ENCODE measurements at regions not wholly inside any gene's neighbourhood (a gene's known extent, or its start where the extent isn't known, plus 50 kb on each side); places are given as distances from the start of the nearest gene placed in this dataset.

DNA sequence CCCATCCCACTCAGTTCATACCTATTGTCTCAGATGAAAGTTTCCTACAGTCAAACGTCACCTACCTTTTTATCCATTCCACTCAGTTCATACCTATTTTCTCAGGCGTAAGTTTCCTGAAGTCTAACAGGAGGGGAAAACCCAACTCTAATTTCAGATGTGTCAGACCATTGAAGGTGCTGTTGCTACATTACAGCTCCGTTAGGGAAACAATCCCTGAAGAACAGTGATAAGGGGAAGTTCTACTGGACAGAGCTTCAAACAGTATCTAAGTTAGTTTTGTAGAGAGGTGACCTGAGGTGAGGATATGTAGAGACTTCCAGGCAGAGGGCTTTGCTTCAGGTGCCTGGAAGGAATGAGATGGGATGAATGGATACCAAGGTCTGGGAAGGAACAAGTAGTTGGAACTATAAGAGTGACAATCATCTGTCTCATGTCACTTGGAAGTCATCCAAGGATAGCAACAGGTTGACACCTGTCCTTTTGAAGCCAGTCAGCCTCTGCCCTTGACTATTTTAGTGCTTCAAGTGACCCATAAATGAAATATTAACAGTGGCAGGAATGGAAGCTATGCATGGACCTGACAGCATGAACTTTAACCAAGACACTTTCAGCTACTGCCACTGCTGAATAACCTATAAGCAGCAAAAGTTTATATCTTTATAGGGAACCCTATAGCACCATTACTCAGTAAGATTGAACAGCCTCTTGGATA is 191.6 kb upstream of the MOCS1 start:
- no peak overlapping the region for H3K27ac ChIP-seq
- 82% methylated on average over 3 of the region's 3 CpGs for WGBS
- TF ChIP-seq POLR2AphosphoS5 (IDR thresholded peaks at IDR 0.05) (no peak), POLR2A (IDR thresholded peaks at IDR 0.05) (no peak)
- TF ChIP-seq, protein P1, sequence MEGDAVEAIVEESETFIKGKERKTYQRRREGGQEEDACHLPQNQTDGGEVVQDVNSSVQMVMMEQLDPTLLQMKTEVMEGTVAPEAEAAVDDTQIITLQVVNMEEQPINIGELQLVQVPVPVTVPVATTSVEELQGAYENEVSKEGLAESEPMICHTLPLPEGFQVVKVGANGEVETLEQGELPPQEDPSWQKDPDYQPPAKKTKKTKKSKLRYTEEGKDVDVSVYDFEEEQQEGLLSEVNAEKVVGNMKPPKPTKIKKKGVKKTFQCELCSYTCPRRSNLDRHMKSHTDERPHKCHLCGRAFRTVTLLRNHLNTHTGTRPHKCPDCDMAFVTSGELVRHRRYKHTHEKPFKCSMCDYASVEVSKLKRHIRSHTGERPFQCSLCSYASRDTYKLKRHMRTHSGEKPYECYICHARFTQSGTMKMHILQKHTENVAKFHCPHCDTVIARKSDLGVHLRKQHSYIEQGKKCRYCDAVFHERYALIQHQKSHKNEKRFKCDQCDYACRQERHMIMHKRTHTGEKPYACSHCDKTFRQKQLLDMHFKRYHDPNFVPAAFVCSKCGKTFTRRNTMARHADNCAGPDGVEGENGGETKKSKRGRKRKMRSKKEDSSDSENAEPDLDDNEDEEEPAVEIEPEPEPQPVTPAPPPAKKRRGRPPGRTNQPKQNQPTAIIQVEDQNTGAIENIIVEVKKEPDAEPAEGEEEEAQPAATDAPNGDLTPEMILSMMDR (IDR thresholded peaks at IDR 0.05): no peak
- H3K4me3 ChIP-seq: no peak overlapping the region
- no peaks in the 10 kb centered on the region for H3K4me1 ChIP-seq (replicated peaks)
- intact Hi-C loops (cut with DNase I): no loop called here
- DNase-seq (ENCODE audit: low spot score): no peak
- no peaks in the 10 kb centered on the region for H3K36me3 ChIP-seq
- no peaks in the 10 kb centered on the region for H3K9me3 ChIP-seq
- no peaks in the 10 kb centered on the region for H3K27me3 ChIP-seq (replicated peaks; ENCODE audit: insufficient read depth)

DNA sequence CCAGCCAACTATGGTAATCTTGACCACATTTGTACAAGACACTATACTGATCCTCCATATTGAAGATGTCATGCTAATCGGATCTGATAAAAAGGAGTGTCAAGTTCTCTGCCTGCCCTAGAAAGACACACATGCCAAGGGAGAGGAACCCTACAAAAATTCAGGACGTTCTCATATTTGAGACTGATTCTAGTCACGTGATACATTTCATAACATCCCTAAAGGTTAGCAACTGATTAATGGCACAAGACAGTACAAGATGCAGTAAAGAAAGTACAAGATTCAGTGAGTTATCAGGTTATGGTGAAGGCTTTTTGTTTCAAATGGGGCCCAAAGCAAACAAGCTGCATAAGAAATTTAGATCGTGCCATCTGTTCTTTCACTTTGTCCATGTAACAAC is 190.7 kb upstream of the MOCS1 start:
- no peak for DNase-seq (ENCODE audit: low spot score)
- Histone ChIP-seq H3K27ac (no peak overlapping the region), H3K9me3 (no peaks in the 10 kb centered on the region), H3K27me3 (replicated peaks; ENCODE audit: insufficient read depth) (no peaks in the 10 kb centered on the region), H3K4me1 (replicated peaks) (no peaks in the 10 kb centered on the region), H3K4me3 (no peak overlapping the region), H3K36me3 (no peaks in the 10 kb centered on the region)
- intact Hi-C loops (cut with DNase I): no loop called here
- WGBS: 87% methylated on average over 4 of the region's 4 CpGs
- TF ChIP-seq POLR2A (IDR thresholded peaks at IDR 0.05) (no peak), POLR2AphosphoS5 (IDR thresholded peaks at IDR 0.05) (no peak)
- TF ChIP-seq, protein P1 (IDR thresholded peaks at IDR 0.05): no peak

DNA sequence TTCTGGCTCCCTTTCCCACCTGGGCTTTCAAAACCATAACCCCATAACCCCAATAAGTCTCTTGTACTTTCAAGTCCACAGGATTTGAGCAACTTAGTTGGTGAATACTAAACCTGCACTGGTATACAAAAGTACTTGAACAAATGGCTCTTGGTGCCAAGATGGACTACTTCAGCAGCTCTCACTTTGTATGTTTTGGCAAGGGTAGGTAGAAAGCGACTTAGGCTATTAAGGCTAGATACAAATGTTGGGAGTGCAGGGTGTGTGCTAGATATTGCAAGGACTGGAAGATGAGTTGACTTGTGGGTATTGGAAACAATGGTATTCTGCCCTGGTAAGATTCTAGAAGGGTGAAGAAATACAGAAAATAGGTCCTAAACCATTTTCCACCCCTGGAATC is 182.6 kb upstream of the MOCS1 start:
- Histone ChIP-seq H3K36me3 (no peaks in the 10 kb centered on the region), H3K27me3 (replicated peaks; ENCODE audit: insufficient read depth) (no peaks in the 10 kb centered on the region), H3K9me3 (no peaks in the 10 kb centered on the region), H3K4me1 (replicated peaks) (no peaks in the 10 kb centered on the region), H3K4me3 (no peak overlapping the region), H3K27ac (no peak overlapping the region)
- intact Hi-C loops (cut with DNase I): no loop called here
- TF ChIP-seq POLR2A (IDR thresholded peaks at IDR 0.05) (no peak), POLR2AphosphoS5 (IDR thresholded peaks at IDR 0.05) (no peak)
- TF ChIP-seq, protein P1 (IDR thresholded peaks at IDR 0.05): no peak
- no peak for DNase-seq (ENCODE audit: low spot score)
- WGBS: 0% methylated on average over 1 of the region's 1 CpG

DNA sequence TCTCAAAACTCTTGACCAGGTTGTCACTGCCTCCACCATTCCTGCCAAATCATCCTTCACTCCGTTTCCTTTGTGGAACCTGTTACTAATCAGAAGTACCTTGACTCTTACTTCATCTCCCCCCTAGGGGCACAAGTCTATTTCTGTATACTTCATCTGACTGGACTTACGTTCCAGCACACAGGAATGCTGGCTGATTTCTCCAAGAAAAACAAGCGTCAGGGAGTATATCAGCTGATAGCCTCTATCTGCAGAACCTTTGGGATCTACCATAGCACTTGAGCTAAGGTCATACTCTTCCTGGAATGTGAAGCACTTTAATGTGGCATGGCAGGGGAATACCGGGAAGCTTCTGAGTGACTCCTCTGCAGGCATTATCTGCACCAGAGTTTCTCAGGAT is 178.1 kb upstream of the MOCS1 start:
- TF ChIP-seq, protein P1 (IDR thresholded peaks at IDR 0.05): no peak
- TF ChIP-seq POLR2A (IDR thresholded peaks at IDR 0.05): no peak
- no peak for TF ChIP-seq POLR2AphosphoS5 (IDR thresholded peaks at IDR 0.05)
- DNase-seq (ENCODE audit: low spot score): no peak
- no peaks in the 10 kb centered on the region for H3K36me3 ChIP-seq
- intact Hi-C loops (cut with DNase I): no loop called here
- no peaks in the 10 kb centered on the region for H3K9me3 ChIP-seq
- no peaks in the 10 kb centered on the region for H3K27me3 ChIP-seq (replicated peaks; ENCODE audit: insufficient read depth)
- no peak overlapping the region for H3K27ac ChIP-seq
- 45% methylated on average over 4 of the region's 4 CpGs for WGBS
- H3K4me1 ChIP-seq (replicated peaks): no peaks in the 10 kb centered on the region
- no peak overlapping the region for H3K4me3 ChIP-seq

DNA sequence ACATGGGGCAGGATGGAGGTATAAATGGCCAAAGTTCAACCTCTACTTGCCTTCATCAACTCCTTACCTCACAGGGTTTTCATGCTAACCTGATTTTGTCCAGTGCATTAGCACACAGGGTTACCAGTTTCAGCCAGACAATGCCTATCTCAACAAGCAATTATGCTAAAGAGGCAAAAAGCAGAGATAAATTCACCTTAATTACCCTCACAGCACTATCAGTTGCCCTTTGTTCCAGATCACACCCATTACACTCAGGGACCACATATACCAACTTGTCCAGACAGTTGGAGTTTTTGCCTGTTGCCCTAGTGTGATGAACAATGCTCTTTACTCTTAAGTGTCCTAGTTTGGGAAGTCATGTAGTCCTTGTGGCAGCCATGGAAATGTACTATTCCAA is 174.5 kb upstream of the MOCS1 start:
- Histone ChIP-seq H3K9me3 (no peaks in the 10 kb centered on the region), H3K27me3 (replicated peaks; ENCODE audit: insufficient read depth) (no peaks in the 10 kb centered on the region), H3K36me3 (no peaks in the 10 kb centered on the region), H3K4me1 (replicated peaks) (no peaks in the 10 kb centered on the region), H3K4me3 (no peak overlapping the region), H3K27ac (no peak overlapping the region)
- TF ChIP-seq POLR2A (IDR thresholded peaks at IDR 0.05): no peak
- no peak for TF ChIP-seq POLR2AphosphoS5 (IDR thresholded peaks at IDR 0.05)
- TF ChIP-seq, protein P1 (IDR thresholded peaks at IDR 0.05): no peak
- intact Hi-C loops (cut with DNase I): no loop called here
- DNase-seq (ENCODE audit: low spot score): no peak
